ENCODE measurements at regions not wholly inside any gene's neighbourhood (a gene's known extent, or its start where the extent isn't known, plus 50 kb on each side); places are given as distances from the start of the nearest gene placed in this dataset.

DNA sequence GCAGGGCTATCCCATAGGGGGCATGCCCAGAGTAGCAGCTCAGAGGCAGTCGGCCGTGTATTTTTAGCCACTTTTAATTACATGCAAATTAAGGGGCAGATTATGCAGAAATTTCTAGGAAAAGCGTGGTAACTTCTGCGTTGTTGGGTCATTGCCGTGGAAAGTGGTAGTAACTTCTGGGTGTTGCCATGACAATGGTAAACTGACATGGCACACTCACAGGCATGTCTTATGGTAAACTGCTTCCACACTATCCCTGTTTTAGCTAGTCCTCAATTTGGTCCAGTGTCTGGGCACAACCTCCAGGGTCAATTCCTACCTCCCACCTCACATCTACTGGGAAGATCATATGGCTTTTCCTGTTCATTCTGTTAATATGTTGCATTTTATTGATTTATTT, 428.9 kb upstream of the FANCL start:
- no peak for DNase-seq (ENCODE audit: low read depth in 2 of 2)

DNA sequence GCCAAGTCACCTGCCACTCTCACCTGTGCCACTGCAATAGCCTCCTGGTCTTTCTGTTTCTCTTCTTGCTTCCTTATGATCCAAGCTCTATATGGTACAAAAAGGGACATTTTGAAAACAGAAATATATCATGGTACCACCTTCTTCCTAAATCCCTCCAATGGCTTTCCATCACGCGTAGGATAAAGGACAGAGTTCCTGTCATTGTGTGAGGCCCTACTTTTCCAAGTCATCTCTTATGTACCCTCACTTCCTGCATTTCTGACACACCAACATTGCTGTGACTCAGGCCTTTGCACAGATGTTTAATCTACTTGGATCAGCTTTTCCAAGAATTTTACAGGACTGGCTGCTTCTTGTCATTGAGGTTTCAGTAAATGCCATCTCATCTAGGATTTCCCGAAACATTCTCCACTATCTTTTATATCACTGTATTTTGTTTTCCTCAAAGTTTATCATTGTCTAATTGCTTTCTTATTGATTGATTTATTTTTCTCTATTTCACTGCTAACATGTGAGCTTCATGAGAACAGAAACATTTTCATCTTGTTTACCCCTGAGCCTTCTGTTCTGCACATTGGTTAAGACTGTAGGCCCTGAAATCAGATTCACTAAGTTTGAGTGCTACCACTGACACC, 426.1 kb upstream of the FANCL start:
- DNase-seq (ENCODE audit: low read depth in 2 of 2) = no peak

DNA sequence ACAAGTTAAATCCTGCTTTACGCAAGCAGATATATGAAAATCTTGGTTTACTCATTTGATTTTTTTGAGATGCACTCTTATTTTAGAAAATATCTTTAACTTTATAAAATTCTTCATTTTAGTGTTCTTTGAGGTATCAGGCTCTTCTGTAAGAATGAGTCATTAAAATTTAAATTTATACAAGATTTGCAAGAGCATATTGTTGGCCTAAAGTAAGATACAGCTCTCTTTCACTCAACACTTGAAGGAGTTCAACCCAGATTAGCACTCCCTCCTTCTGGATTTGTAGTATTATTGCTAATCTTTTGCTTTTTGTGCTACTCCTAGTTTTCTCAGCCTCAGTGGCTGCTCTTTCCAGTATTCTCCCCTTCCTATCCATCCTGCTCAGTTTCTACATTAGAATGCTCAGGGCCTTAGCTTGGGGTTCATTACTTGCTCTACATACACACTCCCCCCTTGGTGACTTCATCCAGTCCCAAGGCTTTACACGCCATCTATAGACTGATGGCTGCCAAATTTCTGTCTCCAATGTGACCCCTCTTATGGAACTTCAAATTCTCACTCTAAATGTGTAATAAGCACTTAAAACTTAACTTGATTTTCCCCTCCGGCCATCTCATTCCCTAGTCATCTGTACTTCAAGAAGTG, 425.3 kb upstream of the FANCL start:
- no peak for DNase-seq (ENCODE audit: low read depth in 2 of 2)

DNA sequence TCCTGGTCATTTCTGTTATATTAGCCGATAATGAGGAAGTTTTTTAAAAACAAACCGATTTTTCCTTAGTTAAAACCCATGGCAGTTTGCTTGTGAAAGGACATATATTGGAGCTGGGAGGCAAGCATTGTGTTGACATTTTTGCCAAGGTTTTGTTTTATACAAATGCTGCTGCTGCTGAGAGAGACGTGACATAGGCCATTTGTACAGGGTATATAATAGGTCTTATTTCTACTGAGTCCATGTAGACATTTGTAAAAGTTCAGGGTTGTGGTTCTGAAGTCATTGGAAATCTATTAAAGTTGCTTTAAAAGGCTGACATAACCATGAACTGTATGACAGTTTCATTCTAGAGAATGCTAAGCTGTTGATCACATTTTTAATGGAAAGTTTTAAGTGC, 424.0 kb upstream of the FANCL start:
- DNase-seq (ENCODE audit: low read depth in 2 of 2) = no peak

DNA sequence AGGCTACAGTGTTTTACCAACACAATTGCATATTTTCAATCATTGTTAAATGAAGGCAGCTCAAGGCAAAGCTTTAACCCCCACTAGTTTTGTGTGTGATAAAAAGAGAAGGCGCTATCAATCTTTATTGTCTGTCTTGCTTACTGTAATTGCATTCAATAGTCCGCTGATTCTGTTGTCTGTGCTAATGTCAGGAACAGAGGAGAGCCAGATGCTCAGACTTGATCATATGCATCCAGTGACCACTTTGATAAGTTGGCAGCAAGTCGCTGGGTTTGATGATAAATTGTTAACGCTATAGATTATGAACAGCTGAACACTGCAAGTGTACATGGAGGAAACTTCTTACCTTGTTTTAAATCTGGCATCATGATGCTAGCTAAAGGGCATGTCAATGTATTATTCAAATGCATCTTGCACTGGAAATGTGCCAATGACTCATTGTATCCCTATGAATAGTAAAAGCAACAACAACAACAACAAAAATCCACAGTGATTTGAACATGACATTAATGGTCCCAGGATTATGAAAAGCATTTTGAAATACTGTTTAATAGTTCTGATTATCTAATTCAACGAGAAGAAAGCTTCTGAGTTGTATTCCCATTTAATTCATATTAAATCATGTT, 423.5 kb upstream of the FANCL start:
- DNase-seq (ENCODE audit: low read depth in 2 of 2) = no peak

DNA sequence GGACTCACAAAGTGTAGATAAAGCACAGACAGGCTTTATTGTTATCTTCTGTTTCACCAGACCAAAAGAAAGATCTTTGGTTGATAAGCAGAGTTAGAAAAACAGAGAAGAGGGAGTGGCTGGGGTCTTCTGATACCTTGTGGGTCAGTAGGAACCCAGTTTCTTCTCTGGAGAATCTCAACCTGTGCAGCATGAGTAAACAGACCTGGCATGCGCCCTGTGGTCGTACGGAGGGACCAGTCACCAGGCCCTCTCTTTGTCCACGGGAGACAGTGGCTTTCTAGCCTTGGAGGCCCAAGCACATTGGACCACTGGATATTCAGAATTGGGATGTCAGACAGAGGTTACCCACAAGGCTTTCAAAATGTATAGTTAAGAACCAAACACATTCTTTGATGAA, 418.9 kb upstream of the FANCL start:
- no peak for DNase-seq (ENCODE audit: low read depth in 2 of 2)

DNA sequence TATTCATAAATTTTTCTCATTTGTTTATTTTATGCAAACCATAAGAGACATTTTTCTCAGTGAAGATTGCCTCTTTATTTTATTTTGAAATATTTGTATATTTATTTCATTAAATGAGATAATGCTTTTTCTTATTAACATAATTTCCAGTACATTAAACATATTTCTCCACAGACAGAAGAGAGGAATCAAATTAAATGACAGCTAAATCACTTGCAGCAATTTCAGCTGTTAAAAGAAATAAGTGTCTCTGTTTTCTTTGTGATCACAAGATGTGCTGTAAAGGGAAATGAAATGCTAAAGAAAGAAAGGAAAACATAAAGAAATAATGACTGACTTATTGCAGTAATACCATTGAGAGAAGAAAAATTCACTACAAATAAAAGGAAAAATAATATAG, 414.0 kb upstream of the FANCL start:
- DNase-seq (ENCODE audit: low read depth in 2 of 2) = no peak

DNA sequence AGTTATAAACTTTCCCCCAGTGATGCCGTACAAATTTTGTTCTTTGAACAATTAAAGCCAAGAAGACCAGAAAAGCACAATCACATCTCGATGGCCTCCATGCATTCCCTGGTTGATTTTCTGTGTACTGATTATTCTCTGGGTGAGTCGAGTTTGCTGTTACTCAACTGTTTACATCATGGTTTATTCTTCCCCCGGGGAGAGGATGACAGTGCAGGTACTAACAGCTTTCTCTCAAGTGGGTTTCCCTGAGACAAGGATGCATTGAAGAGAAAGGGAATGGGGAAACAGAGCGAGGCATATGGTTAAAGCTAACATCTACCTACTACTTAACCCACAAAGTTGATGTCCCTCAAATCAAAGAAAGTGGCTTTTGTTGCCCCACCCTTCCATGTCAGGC, 410.8 kb upstream of the FANCL start:
- no peak for DNase-seq (ENCODE audit: low read depth in 2 of 2)

DNA sequence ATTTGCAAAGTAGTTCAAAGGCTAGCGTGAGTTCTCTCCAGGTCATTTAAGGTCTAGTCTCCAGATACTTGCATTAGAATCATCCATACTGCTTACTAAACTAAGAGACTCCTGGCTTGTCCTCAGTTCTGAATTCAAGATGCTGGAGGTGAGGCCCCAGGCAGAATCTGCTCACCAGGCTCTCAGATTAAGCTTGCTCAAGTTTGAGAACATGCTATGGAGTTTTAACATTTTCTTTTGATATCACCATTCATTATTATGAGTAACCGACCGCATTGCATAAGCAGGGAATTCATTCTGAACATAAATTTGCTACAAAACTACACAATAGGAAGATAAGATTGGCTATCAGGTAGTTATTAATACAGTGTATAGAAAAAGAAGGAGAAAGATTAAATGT, 409.7 kb upstream of the FANCL start:
- DNase-seq (ENCODE audit: low read depth in 2 of 2) = no peak

DNA sequence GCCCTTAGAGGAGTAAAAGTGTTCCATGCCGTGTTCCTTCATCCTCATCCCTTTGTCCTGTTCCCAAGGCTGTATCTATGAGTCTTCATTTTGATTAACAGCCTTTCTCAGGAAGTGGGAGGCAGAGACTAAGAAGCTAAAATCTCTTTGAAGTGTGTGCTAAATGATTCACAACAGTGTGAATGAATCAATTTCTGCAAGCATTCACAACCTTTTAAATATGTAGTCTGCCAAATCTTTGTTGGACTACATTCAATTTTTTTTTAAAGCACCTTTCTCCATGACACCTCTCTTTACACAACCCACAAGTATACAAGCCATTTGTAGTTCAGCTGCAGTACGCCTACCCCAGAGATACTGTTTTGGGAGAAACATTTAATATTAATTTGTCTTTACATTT, 408.6 kb upstream of the FANCL start:
- DNase-seq (ENCODE audit: low read depth in 2 of 2) = no peak

DNA sequence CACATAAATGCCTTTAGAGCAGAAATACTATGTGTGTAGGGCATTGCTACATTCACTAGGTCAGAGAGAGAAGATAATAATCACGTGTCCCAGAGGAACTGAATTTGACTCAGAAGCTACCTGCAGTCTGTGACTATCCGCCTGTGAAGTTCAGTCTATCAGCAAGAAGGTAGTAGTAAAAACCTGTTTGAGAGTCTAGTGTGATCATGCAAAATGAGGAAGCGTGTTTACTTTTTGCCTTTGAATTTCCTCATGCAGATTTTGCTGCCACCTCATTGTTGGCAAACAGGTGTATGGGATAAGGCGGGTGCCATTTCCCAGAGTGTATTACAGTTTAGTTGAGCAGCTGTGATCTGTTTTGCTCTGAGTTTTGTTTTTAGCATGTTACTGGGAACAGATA, 403.9 kb upstream of the FANCL start:
- no peak for DNase-seq (ENCODE audit: low read depth in 2 of 2)

DNA sequence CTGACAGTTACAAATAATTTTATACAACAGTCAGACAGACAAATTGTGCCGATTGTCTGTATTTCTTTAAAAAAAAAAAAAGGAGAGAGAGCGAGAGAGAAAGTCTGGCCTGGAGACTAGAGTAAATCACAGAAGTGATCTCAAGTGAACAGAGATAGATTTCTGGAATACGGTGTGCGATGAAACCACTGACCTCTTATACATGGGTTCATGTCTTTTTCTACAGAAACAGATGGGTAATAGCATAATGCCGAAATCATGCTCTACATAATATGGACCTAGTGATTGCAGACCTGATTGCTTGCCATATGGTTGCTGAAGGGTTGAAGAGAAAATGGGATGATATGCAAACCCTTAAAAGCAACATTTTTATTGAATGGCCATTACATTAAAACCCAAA, 403.3 kb upstream of the FANCL start:
- DNase-seq (ENCODE audit: low read depth in 2 of 2) = no peak

DNA sequence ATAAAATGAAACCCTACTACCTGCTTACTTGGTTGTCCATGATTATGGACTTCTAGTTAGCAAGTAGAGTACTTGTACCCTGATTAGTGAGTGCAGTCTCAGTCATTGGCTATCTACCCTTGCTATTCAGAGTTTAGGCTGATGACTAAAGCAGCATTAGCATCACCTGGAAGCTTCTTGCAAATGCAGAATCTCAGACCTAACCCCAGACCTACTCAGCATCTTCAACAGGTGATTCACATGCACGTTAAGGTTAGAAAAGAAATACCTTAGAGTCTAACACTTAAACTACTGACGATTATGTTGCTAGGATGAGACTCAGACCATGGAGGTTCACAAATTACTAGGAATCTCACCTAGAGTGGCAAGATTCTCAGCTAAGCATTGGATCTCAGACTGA, 399.9 kb upstream of the FANCL start:
- DNase-seq (ENCODE audit: low read depth in 2 of 2) = no peak

DNA sequence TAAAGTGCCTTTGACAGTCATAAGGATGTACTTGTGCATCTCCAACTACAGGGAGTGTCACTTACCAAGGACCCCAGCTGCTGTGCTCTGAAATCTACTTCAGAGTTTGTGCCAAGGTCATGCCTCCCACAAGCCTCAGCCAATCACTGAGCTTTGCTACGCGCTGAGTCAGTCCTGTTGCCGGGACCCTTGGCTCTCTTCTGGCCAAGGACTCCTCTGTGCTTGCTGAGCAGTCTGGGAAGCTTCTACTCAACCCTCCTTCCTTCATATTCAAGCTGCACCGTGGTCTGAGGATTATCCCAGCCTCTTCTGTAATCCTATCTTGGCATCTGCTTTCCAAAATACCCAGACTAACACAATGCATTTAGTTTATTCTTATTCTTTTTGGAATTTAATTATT, 398.9 kb upstream of the FANCL start:
- DNase-seq (ENCODE audit: low read depth in 2 of 2) = no peak

DNA sequence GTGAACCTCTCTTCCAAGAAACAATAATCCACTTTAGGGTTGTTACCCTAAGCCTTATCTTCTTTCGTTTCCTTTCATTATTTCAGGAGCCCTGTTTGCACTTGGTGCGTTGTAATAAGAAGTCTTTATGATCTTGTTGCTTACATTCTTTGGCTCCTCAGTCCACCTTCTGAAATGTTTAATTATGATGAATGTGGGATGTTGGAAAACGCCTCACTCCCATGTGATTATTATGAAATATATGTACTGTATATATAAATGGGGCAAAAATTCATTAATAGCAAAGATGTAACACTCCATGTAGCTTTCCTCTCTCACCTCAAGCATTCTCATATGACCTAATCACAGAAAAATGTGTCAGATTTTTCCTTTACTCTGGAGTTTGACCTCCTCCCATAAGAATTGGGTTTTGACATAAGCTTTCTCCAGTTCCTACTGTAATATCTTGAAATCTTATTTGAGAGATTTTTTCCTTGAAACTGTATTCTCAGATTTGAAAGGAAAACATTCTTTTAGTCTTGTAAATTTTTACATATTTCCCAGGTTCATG, 397.2 kb upstream of the FANCL start:
- no peak for DNase-seq (ENCODE audit: low read depth in 2 of 2)

DNA sequence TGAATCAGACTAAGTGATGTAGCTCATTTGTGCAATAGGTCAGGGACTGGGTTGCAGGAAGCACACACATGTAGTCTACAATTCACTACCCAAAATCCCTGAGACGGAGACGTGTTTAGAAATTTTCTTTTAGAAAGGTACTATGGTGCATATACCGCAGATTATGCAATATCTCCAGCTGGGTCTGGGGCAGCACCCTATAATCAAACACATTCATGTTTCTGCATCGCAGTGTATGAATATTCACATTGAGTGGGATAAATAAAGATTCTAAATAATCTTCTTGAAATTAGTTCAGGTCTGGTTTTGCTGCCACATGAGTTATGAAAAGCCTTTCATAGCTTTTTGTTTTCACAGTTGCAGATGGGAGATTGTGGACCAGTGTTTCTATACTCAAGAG, 395.7 kb upstream of the FANCL start:
- no peak for DNase-seq (ENCODE audit: low read depth in 2 of 2)

DNA sequence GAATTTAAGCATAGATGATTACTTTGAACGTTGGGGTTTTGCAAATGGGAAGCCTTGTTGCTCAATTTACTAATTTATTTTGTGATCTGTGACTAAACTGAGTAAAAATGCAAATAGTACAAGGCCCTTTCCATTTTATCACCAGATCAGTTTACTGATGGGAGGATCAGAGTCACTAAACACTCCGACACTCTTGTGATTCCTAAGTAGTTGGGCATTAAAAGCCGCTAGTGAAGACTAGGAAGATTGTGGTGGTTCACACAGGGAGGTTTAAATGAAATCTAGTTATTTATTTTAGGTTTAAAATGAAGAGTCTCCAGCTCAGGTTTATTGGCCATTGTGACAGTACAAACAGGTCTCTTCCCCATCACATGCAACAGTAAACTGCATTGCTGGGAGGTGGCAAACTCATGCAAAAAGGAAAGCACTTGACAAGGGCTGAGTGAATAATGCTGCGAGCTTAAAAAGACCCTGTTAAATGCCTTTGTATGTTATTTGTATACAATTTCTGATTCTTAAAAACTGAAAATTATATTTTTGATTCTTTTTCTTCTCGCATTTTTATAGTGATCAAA, 394.8 kb upstream of the FANCL start:
- no peak for DNase-seq (ENCODE audit: low read depth in 2 of 2)

DNA sequence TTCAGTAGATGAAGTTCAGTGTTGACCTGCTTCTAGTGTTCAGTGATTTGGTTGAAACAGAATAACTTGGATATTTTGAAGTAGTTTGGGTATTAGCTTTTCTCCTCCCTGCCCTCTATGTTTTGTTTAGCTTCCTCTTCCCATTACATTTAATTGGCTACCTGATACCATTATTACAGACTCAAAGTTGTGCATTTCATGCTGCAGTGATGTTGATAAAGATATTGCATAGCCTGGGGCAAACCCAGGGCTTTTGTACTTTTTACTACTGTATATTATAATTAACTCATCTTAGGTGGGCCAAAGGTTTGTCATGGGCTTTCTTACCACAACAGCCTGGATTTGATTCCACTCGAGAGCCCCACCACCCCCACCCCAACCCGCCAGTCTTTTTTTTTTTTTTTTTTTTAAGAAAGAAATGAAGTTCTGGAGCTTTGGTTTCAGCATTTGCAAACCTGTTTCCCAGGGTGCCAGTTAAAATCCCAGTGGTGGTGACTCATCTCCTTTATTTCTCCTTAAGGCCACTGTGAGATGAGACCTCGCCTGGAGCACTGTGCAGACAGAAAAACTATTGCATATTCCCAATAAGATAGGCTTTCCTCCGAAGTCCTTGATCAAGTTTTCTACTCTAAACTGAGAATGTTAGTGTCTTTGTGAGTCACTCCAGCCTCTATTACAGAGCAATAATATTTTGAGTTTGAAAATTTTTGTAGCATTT, 393.7 kb upstream of the FANCL start:
- no peak for DNase-seq (ENCODE audit: low read depth in 2 of 2)

DNA sequence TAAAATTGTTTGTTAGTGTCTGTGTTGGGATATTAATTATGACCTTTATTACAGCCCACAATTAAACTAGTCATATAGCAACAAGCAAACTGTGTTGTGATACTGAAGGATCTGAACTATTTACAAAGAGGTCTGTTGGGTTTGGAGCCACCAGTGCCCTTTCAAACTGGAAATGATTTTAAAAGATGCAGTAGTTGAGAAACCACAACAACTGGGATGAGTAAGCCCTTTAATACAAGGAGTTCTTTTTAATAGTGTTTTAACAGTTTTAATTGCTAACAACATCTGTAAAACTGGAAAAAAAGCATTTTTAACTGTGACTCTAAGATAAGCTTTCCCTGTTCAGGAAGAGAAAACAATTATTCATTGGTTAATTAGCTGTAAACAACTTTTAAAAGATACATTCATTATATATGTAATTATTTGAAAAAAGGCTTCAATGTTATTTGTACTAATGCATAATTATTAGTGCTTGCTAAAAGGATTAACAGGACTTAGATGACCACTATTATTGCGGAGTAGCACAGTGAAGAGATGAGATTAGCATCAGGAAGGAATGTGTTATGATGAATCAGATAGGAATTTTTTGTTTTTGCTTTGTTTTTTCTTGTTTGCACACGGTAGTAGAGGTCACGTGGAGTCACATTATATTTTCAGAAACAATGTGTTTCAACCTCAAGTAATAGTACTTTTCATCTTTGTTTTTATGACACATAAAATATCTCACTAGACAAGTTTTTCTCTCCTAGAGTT, 392.7 kb upstream of the FANCL start:
- no peak for DNase-seq (ENCODE audit: low read depth in 2 of 2)

DNA sequence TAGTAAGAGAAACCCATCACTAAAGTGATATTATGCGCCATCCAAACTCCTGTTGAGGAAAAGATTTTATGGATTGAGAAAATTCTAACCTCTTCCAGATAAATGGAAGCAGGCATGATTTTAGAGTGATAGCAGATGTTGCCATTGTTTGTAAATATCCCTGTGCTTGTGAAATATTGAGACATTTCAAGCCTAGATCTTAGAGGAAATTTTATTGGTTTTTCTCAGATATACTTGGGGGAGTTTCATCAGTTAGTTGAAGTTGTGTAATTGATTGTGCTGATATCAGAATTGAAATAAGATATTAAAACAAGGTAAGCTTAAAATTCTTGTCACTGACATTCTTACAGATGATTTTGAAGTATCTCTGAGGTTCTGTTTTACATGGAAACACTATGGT, 390.9 kb upstream of the FANCL start:
- no peak for DNase-seq (ENCODE audit: low read depth in 2 of 2)

DNA sequence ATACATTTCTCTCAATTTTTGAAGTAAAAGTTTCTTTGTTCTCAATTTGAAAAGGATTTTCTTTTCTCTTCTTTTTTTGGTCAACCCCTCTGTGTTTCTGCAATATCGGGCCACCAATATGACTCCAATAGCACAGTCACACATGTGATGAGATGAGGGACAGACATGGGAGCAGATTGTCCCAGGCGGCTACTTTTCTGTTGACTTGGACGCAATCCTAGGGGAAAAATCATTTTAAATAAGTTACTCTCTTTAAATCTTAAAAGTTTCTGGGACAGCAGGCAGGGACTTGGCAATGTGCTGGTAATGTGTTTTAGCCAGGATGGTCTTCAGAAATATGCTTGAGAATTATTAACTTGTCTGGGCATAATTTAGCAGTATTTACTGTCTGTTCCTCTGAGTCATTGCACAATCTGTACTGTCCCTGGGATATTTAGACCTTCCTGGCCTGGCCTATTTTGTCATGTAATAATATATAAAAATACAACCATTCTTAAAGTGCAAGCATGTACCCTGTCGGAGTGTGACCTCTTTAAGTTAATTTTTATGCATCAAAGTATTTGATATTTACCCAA, 388.5 kb upstream of the FANCL start:
- no peak for DNase-seq (ENCODE audit: low read depth in 2 of 2)

Measured in stimulated activated CD8-positive, alpha-beta memory T cell treated with anti-CD3 and anti-CD28 coated beads, Interleukin-15, amount 100 ng/mL, for 48 hours (primary cell).